GM12878 (cell line): ENCODE measurements at regions not wholly inside any gene's neighbourhood (a gene's known extent, or its start where the extent isn't known, plus 50 kb on each side); places are given as distances from the start of the nearest gene placed in this dataset.

Experiments
- ATAC-seq: fragments of 200-7000 bp; cut with Tn5 transposase; 3 replicates; pipeline ENCODE4 v1.9.1; 2020; ENCODE audit warnings: mild to moderate bottlenecking, moderate library complexity
- BruUV-seq: library from RNA; stranded (reverse); fragments of 400-500 nt; replicated peaks from 2 replicates; lab custom pipeline; 2021; lab: Mats Ljungman, UMichigan
- CTCF ChIA-PET: fragments of 300-600 bp; sonication (Branson Sonifier 250); formaldehyde crosslinking; extraction: SDS; loops from one replicate; lab custom pipeline; 2021; ENCODE audit warnings: inconsistent platforms; lab: Yijun Ruan, JAX
- POLR2A ChIA-PET: fragments of 350-600 bp; formaldehyde crosslinking; extraction: SDS; loops from one replicate; lab custom pipeline; 2021; ENCODE audit warnings: inconsistent platforms; lab: Charles Lee
- RAD21 ChIA-PET: fragments of 300-600 bp; sonication (Branson Sonifier 250); formaldehyde crosslinking; loops from one replicate; lab custom pipeline; 2023; ENCODE audit warnings: antibody characterized with exemption; ENCODE audit not compliant: unreplicated experiment; lab: Charles Lee
- SMC1A ChIA-PET: fragments of 300-600 bp; sonication (Branson Sonifier 250); formaldehyde crosslinking; loops from one replicate; lab custom pipeline; 2023; ENCODE audit not compliant: unreplicated experiment, uncharacterized antibody; lab: Charles Lee
- DNase-seq: peaks from one replicate; pipeline ENCODE4 v3.0.0-alpha.2; 2011; ENCODE audit warnings: low read depth, low spot score
- FAIRE-seq: peaks from 3 replicates; lab custom pipeline; 2011; peaks lifted over from hg19 to GRCh38; lab: Jason Lieb, UNC
- H2AFZ ChIP-seq: 2 replicates; pipeline ENCODE4 v1.6.0; 2011; ENCODE audit warnings: low read depth, low read length, control low read depth; ENCODE audit not compliant: control insufficient read depth
- H3K27ac ChIP-seq: 2 replicates; pipeline ENCODE4 v1.5.1; 2011; ENCODE audit warnings: control low read depth; ENCODE audit not compliant: control insufficient read depth, insufficient read depth
- H3K27me3 ChIP-seq, 2 experiments: replicated peaks in 1 of 2; 2 replicates each; pipeline versions ENCODE4 v1.6.0 to v1.6.1; 2011; ENCODE audit warnings: low read length in 1 of 2; ENCODE audit not compliant: control insufficient read depth in 2 of 2, insufficient read depth in 2 of 2
- H3K36me3 ChIP-seq, 2 experiments: 2 replicates each; pipeline ENCODE4 v1.5.1; 2011; ENCODE audit warnings: low read length in 1 of 2; ENCODE audit not compliant: control insufficient read depth in 2 of 2, insufficient read depth in 2 of 2
- H3K4me1 ChIP-seq: 2 replicates; pipeline ENCODE4 v1.6.1; 2011; ENCODE audit warnings: mild to moderate bottlenecking, low read length, moderate library complexity, mixed read lengths; ENCODE audit not compliant: control insufficient read depth, insufficient read depth
- H3K4me2 ChIP-seq: 2 replicates; pipeline ENCODE4 v1.6.0; 2011; ENCODE audit warnings: control low read depth; ENCODE audit not compliant: control insufficient read depth, insufficient read depth
- H3K4me3 ChIP-seq: fragments of 200-600 bp; sonication (generic); 2 replicates; pipeline ENCODE4 v1.5.1; 2016
- H3K79me2 ChIP-seq: 2 replicates; pipeline ENCODE4 v1.6.0; 2011; ENCODE audit warnings: low read length; ENCODE audit not compliant: control insufficient read depth, insufficient read depth
- H3K9ac ChIP-seq: 2 replicates; pipeline ENCODE4 v1.8.0; 2011; ENCODE audit warnings: low read length, control low read depth, mixed read lengths; ENCODE audit not compliant: control insufficient read depth, insufficient read depth
- H3K9me3 ChIP-seq: replicated peaks from 3 replicates; pipeline ENCODE4 v1.5.1; 2011; ENCODE audit warnings: mild to moderate bottlenecking, low read length; ENCODE audit not compliant: control insufficient read depth, insufficient read depth
- H4K20me1 ChIP-seq: 2 replicates; pipeline ENCODE4 v1.6.0; 2011; ENCODE audit not compliant: control insufficient read depth, insufficient read depth
- BCL3 ChIP-seq: IDR thresholded peaks from 2 replicates; pipeline ENCODE4 v1.6.1; 2011; ENCODE audit warnings: borderline replicate concordance, low read depth, mild to moderate bottlenecking, moderate library complexity, low read length; ENCODE audit not compliant: insufficient read depth, poor library complexity, severe bottlenecking
- CTCF ChIP-seq, 3 experiments: IDR thresholded peaks in 2 of 3; conservative IDR thresholded peaks in 1 of 3; 2 replicates each; pipeline ENCODE4 v1.5.1; 2011; ENCODE audit warnings: low read depth in 3 of 3, low read length in 3 of 3, mild to moderate bottlenecking in 3 of 3, control low read depth in 2 of 3, moderate library complexity in 2 of 3, inconsistent platforms in 1 of 3, mixed read lengths in 1 of 3; ENCODE audit not compliant: control insufficient read depth in 2 of 3, insufficient read depth in 1 of 3; ENCODE audit errors: extremely low read depth in 1 of 3
- NFXL1 ChIP-seq: fragments of 450-650 bp; IDR thresholded peaks from 2 replicates; pipeline ENCODE4 v1.6.1; 2017; ENCODE audit warnings: antibody characterized with exemption, mild to moderate bottlenecking, borderline replicate concordance
- WGBS: methylation state at CpG from one replicate; pipeline ENCODE4 v1.1.6; 2016; ENCODE audit warnings: low lambda C conversion rate; ENCODE audit not compliant: insufficient replicate concordance, insufficient coverage; ENCODE audit errors: missing lambda C conversion rate; 5-methylcytosine and 5-hydroxymethylcytosine counted together
- in situ Hi-C: fragments of 300-500 bp; cut with MboI; formaldehyde crosslinking; loops from 9 replicates; pipeline ENCODE4 v1.14.3; 2018; ENCODE audit warnings: mixed read lengths
- intact Hi-C: fragments of 100-400 bp; cut with micrococcal nuclease; formaldehyde crosslinking; loops from one replicate; pipeline ENCODE4 v1.14.2; 2022; ENCODE audit not compliant: unreplicated experiment

GRCh38 chr11:30159546-30159945 lies 71.3 kb upstream of the FSHB start:
- ATAC-seq (no peak), DNase-seq (no peak), FAIRE-seq (no peak)
- Histone ChIP-seq H3K4me2 (no peak overlapping the region), H3K4me1 (no peaks in the 10 kb centered on the region), H3K27ac (no peak overlapping the region), H4K20me1 (no peaks in the 10 kb centered on the region), H2AFZ (no peak overlapping the region), H3K79me2 (no peaks in the 10 kb centered on the region), H3K4me3 (no peak overlapping the region), H3K9ac (no peak overlapping the region), H3K9me3 (no peaks in the 10 kb centered on the region), H3K27me3 (no peaks in the 10 kb centered on the region; a peak in 1 of 4 replicates), H3K36me3 (no peaks in the 10 kb centered on the region)
- POLR2A ChIA-PET, result no interaction called here
- intact Hi-C loops, result no loop called here
- in situ Hi-C loops, result no loop called here
- RAD21 ChIA-PET, result interaction anchor here (0.6 kb wide), 1 partner anchor 573 kb away, joined by 3 read pairs; no protein-coding TSS in a partner anchor
- no peak for TF ChIP-seq CTCF (IDR thresholded peaks at IDR 0.05 in 2 of 3, conservative IDR thresholded peaks at IDR 0.05 in 1 of 3; ENCODE audit: control insufficient read depth in 2 of 3, extremely low read depth in 1 of 3, insufficient read depth in 1 of 3, low read depth in 3 of 3, low read length in 3 of 3)
- no TSS peak for BruUV-seq
- WGBS, result 0% methylated on average over 2 of the region's 2 CpGs
- CTCF ChIA-PET, result interaction anchor here (2.0 to 9.7 kb wide), 2 partner anchors 17 to 31 kb away, joined by 7 to 57 read pairs; no protein-coding TSS in a partner anchor
- SMC1A ChIA-PET, result interaction anchor here (3.1 kb wide), 1 partner anchor 16 kb away, joined by 8 read pairs; no protein-coding TSS in a partner anchor

- H3K36me3 ChIP-seq, result no peaks in the 10 kb centered on the region
- DNase-seq (no peak), ATAC-seq (no peak), FAIRE-seq (no peak)
- H2AFZ ChIP-seq, result no peak overlapping the region
- H3K4me3 ChIP-seq, result no peak overlapping the region
- H3K27ac ChIP-seq, result no peak overlapping the region
- BruUV-seq, result no TSS peak
- ChIA-PET CTCF (interaction anchor here (1.0 to 1.1 kb wide), 4 partner anchors 15 to 38 kb away, joined by 3 to 10 read pairs (median 4); no protein-coding TSS in a partner anchor), RAD21 (no interaction called here), SMC1A (interaction anchor here (1.3 kb wide), 1 partner anchor 37 kb away, joined by 5 read pairs; no protein-coding TSS in a partner anchor), POLR2A (no interaction called here)
- H3K79me2 ChIP-seq, result no peaks in the 10 kb centered on the region
- intact Hi-C loops (no loop called here), in situ Hi-C loops (no loop called here)
- TF ChIP-seq BCL3 (peak; percentile 57), NFXL1 (no peak)
- H3K4me2 ChIP-seq, result no peak overlapping the region
- WGBS, result 50% methylated on average over 3 of the region's 3 CpGs
- no peaks in the 10 kb centered on the region for H3K4me1 ChIP-seq
- H3K9me3 ChIP-seq, result no peaks in the 10 kb centered on the region
- no peaks in the 10 kb centered on the region; a peak in 1 of 4 replicates for H3K27me3 ChIP-seq
- no peak overlapping the region for H3K9ac ChIP-seq
- no peaks in the 10 kb centered on the region for H4K20me1 ChIP-seq
These were observed 65.2 kb upstream of the FSHB start for GRCh38 chr11:30165652-30166051.
